NCI-H2029 treated with DMSO at 0.1 percent for 48 hours (cell line): ENCODE measurements at regions not wholly inside any gene's neighbourhood (a gene's known extent, or its start where the extent isn't known, plus 50 kb on each side); places are given as distances from the start of the nearest gene placed in this dataset.
"Not testable (repeated sequence)": the region's sequence is repeated elsewhere in the genome, so short reads cannot be mapped to it uniquely, and the experiment has no call there.

Source experiments
- DNase-seq: peaks from one replicate; lab custom pipeline; 2025; lab: John Stamatoyannopoulos, UW

GRCh38 chr20:41784209-41784958 is 166.2 kb upstream of the CHD6 start:
- no peak for DNase-seq

- no peak for DNase-seq
Measured at GRCh38 chr20:41783423-41784208, 165.4 kb upstream of the CHD6 start.

GRCh38 chr20:41782730-41783406 is 164.7 kb upstream of the CHD6 start:
- DNase-seq: no peak

- no peak for DNase-seq
Measured at GRCh38 chr20:41782255-41782654, 164.1 kb upstream of the CHD6 start.

GRCh38 chr20:41776421-41776820 is 158.2 kb upstream of the CHD6 start:
- no peak for DNase-seq

GRCh38 chr20:41774291-41774690 is 156.1 kb upstream of the CHD6 start:
- DNase-seq: no peak

GRCh38 chr20:41770965-41771364 is 152.8 kb upstream of the CHD6 start:
- DNase-seq: no peak

- DNase-seq: no peak
Measured at GRCh38 chr20:41770427-41770826, 152.2 kb upstream of the CHD6 start.

- DNase-seq: no peak
Measured at GRCh38 chr20:41769592-41770018, 151.4 kb upstream of the CHD6 start.

GRCh38 chr20:41750137-41750536 is 132.0 kb upstream of the CHD6 start:
- no peak for DNase-seq

- no peak for DNase-seq
Measured at GRCh38 chr20:41748756-41749582, 130.8 kb upstream of the CHD6 start.

- DNase-seq: no peak
Measured at GRCh38 chr20:41748051-41748450, 129.9 kb upstream of the CHD6 start.

- no peak for DNase-seq
Measured at GRCh38 chr20:41747226-41747625, 129.0 kb upstream of the CHD6 start.

GRCh38 chr20:41746635-41747034 is 128.5 kb upstream of the CHD6 start:
- DNase-seq: no peak

GRCh38 chr20:41738604-41739206 is 120.5 kb upstream of the CHD6 start:
- peak; percentile 11 for DNase-seq

GRCh38 chr20:41735949-41736348 is 117.8 kb upstream of the CHD6 start:
- no peak for DNase-seq

- DNase-seq: peak; percentile 34
Measured at GRCh38 chr20:41734506-41734945, 116.3 kb upstream of the CHD6 start.

GRCh38 chr20:41733151-41733550 is 115.0 kb upstream of the CHD6 start:
- no peak for DNase-seq

GRCh38 chr20:41731198-41731597 is 113.0 kb upstream of the CHD6 start:
- DNase-seq: not testable (repeated sequence)

GRCh38 chr20:41727681-41728080 is 109.5 kb upstream of the CHD6 start:
- not testable (repeated sequence) for DNase-seq

GRCh38 chr20:41726727-41727126 is 108.5 kb upstream of the CHD6 start:
- DNase-seq: no peak
